22Rv1 (cell line): ENCODE measurements at regions not wholly inside any gene's neighbourhood (a gene's known extent, or its start where the extent isn't known, plus 50 kb on each side); places are given as distances from the start of the nearest gene placed in this dataset.

ENCODE experiments used
- CTCF ChIP-seq: fragments of 450-650 bp; IDR thresholded peaks from 2 replicates; pipeline ENCODE4 v1.5.1; 2017; ENCODE audit warnings: mild to moderate bottlenecking
- ZFX ChIP-seq: fragments of 450-650 bp; IDR thresholded peaks from 2 replicates; pipeline ENCODE4 v1.6.1; 2017; ENCODE audit warnings: antibody characterized with exemption, borderline replicate concordance

GRCh38 chr6:51257938-51258337, 439.3 kb downstream of the TFAP2B start:
- TF ChIP-seq CTCF (no peak), ZFX (no peak)
